ENCODE measurements at regions not wholly inside any gene's neighbourhood (a gene's known extent, or its start where the extent isn't known, plus 50 kb on each side); places are given as distances from the start of the nearest gene placed in this dataset.

DNA sequence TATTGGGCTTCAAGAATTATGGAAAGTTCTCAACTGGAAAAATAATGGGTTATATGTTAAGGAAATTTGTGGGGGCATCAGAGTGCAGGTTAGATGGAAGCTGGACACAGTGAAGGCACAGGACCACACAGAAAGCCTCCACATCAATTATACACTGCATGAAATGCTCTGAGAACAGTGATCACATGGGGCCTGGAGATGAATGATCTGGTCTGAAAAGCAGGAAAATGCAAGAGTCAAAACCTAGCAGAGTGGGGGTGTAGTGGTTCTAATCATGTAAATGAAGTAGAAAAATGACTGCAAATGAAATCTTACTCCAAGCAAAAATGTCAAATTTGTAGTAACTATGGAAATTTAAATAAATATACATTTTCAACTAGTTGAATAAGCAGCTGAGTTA is 123.6 kb downstream of the TUSC7 start:
- H3K4me3 ChIP-seq (ENCODE audit: low read length): no peak overlapping the region
- no peak for DNase-seq (ENCODE audit: low read depth)
- TF ChIP-seq, protein P1, sequence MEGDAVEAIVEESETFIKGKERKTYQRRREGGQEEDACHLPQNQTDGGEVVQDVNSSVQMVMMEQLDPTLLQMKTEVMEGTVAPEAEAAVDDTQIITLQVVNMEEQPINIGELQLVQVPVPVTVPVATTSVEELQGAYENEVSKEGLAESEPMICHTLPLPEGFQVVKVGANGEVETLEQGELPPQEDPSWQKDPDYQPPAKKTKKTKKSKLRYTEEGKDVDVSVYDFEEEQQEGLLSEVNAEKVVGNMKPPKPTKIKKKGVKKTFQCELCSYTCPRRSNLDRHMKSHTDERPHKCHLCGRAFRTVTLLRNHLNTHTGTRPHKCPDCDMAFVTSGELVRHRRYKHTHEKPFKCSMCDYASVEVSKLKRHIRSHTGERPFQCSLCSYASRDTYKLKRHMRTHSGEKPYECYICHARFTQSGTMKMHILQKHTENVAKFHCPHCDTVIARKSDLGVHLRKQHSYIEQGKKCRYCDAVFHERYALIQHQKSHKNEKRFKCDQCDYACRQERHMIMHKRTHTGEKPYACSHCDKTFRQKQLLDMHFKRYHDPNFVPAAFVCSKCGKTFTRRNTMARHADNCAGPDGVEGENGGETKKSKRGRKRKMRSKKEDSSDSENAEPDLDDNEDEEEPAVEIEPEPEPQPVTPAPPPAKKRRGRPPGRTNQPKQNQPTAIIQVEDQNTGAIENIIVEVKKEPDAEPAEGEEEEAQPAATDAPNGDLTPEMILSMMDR (conservative IDR thresholded peaks at IDR 0.05; ENCODE audit: low read depth, low read length): no peak

DNA sequence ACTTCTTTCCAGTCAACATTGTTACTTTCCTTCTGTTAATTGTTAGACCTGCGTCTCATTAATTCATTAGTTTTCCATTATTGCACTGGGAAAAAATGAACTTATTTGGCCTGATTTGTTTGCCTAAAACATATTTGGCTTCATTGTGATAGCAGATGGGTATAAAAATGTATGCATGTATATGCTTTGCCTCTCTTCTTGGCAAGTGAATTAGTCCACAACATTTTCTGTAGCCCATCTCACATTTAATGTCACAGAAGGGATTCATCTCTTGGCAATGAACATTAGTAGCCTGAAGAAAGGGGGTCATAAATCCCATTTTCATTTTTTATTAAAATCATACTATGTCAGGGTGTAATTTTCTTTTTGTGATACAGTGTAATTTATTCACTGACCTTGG is 125.2 kb downstream of the TUSC7 start:
- TF ChIP-seq, protein P1 (conservative IDR thresholded peaks at IDR 0.05; ENCODE audit: low read depth, low read length): no peak
- DNase-seq (ENCODE audit: low read depth): no peak
- H3K4me3 ChIP-seq (ENCODE audit: low read length): no peak overlapping the region

DNA sequence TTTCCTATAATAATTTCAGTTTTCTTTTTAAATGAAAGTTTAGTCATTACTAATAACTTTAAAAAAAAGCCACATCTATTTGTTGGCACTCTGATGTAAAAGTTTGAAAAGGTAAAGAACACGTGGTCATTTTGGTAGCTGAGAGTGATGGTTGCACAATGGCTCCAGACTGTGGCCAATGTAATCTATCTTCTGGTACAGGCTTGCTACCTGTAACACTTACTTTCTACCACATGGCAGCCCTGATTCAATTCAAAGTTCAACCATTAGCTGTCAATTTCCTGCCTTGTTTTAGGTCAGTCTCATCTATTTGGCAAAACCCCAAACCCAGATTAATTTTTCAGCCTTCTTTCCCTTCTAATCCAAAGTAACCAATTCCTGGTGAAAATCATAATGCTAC is 126.1 kb downstream of the TUSC7 start:
- H3K4me3 ChIP-seq (ENCODE audit: low read length): no peak overlapping the region
- DNase-seq (ENCODE audit: low read depth): no peak
- TF ChIP-seq, protein P1 (conservative IDR thresholded peaks at IDR 0.05; ENCODE audit: low read depth, low read length): no peak

DNA sequence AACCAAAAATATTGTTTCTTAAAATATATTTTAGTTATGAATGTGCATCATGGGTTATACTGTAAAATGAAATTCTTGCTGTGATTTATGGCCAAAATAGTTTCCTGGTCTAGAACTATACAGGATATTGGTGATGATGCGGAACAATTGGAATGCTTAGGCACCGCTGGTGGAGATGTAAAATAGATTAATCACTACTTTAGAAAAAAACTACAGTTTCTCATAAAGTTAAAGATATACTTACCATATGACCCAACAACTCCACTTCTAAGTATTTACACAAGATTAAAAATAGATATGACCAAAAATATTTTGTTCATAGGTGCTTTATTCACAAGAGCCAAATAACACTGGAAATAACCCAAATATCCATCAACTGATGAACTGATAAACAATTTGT is 126.7 kb downstream of the TUSC7 start:
- no peak overlapping the region for H3K4me3 ChIP-seq (ENCODE audit: low read length)
- TF ChIP-seq, protein P1 (conservative IDR thresholded peaks at IDR 0.05; ENCODE audit: low read depth, low read length): no peak
- no peak for DNase-seq (ENCODE audit: low read depth)

DNA sequence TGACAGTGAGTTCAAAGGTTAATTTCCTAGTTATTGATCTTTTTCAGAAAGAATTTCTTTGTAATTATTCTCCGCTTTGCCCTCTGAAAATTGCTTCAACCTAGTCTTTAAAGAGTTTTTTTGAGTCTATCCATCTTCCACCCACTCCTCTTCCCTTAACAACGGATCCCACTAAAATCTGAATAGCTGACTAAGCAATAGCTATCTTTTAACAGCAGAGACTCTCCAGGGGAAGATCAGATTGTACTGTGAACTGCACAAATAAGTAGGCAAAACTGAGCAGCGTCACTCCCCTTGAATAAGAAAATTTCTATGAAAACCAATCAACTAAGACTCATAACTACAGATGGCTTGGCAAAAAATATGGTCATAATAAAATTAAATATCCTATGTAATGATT is 127.9 kb downstream of the TUSC7 start:
- DNase-seq (ENCODE audit: low read depth): no peak
- TF ChIP-seq, protein P1 (conservative IDR thresholded peaks at IDR 0.05; ENCODE audit: low read depth, low read length): no peak
- no peak overlapping the region for H3K4me3 ChIP-seq (ENCODE audit: low read length)

DNA sequence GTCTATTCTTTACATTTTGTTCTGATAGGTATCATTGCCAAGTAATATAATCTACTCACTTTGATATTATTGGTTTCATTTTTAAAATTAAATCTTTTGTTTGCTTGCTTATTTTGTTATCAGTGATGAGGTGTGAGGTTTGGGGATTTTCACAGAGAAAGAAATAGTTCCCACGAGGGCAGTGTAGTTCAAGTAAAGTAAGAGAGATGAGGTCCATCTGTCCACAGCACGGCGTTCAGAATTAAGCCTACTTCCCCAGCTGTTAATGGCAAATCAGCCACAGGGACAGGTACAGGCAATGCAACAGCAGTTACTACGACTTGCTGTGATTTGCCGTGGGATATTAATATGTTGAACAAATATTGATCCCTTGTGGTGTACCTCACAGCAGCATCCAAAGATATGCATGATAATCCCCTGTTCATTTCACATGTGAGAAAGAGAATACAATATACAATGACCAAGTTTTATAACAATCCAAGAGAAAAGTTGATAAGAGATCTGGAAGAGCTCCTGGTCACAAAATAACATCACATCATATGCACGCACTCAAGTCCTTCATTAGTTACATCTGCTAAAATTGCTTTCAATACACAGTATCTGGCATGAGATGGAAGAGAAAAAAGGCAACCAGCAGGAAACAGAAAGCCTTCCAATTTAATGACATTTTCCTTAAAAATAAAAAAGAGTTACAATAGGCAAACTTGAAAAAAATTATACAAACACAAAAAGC is 131.6 kb downstream of the TUSC7 start:
- no peak for DNase-seq (ENCODE audit: low read depth)
- TF ChIP-seq, protein P1 (conservative IDR thresholded peaks at IDR 0.05; ENCODE audit: low read depth, low read length): no peak
- H3K4me3 ChIP-seq (ENCODE audit: low read length): no peak overlapping the region

DNA sequence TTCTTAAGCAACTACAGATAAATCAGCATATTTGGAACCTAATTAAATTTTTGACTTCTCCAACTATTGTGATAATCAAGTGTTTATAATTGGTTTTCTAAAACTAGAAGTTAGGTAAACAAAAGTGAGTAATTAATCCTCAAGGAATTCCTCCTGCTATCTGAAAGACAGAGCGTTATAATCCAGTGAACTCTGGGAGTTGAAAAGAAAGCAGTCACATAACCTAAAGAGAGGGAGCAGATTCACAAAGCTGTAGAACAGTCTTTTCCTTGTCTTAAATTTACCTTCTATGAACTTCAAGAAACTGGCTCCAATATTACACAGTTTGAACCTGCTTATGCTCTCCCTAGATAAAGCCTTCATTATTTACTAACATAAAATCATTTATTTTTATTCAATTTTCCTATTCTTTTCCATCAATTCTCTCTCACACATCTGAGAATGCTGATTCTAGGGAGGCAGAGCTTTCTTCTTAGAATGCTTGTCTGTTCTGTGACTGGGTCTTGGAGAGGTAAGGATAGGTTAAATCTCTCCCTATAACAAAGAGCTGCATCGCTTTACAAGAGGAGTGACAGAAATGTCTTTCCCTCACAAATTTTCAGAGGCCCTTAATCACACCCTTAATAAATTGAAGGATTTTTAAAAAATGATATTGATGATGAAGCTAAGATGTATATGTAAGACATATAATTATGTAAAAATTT is 132.8 kb downstream of the TUSC7 start:
- H3K4me3 ChIP-seq (ENCODE audit: low read length): no peak overlapping the region
- no peak for DNase-seq (ENCODE audit: low read depth)

More for the DNA sequence above, 132.8 kb downstream of the TUSC7 start:
- TF ChIP-seq, protein P1 (conservative IDR thresholded peaks at IDR 0.05; ENCODE audit: low read depth, low read length): no peak
